ENCODE measurements at regions not wholly inside any gene's neighbourhood (a gene's known extent, or its start where the extent isn't known, plus 50 kb on each side); places are given as distances from the start of the nearest gene placed in this dataset.
"Not testable (repeated sequence)": the region's sequence is repeated elsewhere in the genome, so short reads cannot be mapped to it uniquely, and the experiment has no call there.

DNA sequence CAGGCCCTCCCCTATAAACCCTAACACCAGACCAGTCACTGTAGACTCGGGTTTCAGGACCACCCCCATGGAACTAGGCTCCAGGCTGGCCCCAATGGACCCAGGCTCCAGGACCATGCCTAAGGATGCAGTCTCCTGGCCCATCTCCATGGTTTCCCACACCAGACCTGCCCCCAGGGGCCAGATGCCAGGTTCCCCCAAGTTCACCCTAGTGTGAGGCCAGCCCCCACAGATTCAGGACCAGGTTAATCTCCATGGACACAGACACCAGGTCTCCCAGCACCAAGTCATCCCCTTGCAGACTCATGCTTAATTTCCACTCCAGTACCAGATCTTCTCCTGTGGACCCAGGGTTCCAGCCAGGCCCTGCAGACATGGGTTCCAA lies 103.8 kb upstream of the LANCL2 start:
- H3K4me3 ChIP-seq (ENCODE audit: low read depth, low read length) = no peak overlapping the region
- TF ChIP-seq, protein P1, sequence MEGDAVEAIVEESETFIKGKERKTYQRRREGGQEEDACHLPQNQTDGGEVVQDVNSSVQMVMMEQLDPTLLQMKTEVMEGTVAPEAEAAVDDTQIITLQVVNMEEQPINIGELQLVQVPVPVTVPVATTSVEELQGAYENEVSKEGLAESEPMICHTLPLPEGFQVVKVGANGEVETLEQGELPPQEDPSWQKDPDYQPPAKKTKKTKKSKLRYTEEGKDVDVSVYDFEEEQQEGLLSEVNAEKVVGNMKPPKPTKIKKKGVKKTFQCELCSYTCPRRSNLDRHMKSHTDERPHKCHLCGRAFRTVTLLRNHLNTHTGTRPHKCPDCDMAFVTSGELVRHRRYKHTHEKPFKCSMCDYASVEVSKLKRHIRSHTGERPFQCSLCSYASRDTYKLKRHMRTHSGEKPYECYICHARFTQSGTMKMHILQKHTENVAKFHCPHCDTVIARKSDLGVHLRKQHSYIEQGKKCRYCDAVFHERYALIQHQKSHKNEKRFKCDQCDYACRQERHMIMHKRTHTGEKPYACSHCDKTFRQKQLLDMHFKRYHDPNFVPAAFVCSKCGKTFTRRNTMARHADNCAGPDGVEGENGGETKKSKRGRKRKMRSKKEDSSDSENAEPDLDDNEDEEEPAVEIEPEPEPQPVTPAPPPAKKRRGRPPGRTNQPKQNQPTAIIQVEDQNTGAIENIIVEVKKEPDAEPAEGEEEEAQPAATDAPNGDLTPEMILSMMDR (IDR thresholded peaks at IDR 0.05; ENCODE audit: low read depth, low read length) = no peak
- H3K27ac ChIP-seq = no peak overlapping the region
- DNase-seq = no peak
- no peaks in the 10 kb centered on the region for H3K9me3 ChIP-seq (ENCODE audit: severe bottlenecking)
- peaks cover 2% of the 10 kb centered on the region for H3K27me3 ChIP-seq (ENCODE audit: insufficient read depth, low read depth, severe bottlenecking)
- no peaks in the 10 kb centered on the region for H3K36me3 ChIP-seq

DNA sequence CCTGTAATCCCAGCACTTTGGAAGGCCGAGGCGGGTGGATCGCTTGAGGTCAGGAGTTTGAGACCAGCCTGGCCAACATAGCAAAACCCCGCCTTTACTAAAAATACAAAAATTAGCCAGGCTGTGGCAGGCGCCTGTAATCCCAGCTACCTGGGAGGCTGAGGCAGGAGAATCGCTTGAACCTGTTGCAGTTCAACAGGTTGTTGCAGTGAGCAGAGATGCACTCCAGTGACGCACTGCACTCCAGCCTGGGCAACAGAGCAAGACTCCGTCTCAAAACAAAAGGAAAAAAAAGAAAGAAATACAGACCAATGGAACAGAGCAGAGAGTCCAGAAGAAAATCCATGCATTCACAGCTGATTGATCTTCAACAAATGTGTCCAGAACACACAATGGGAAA lies 99.8 kb upstream of the LANCL2 start:
- H3K4me3 ChIP-seq (ENCODE audit: low read depth, low read length); H3K36me3 ChIP-seq; H3K27ac ChIP-seq; H3K27me3 ChIP-seq (ENCODE audit: insufficient read depth, low read depth, severe bottlenecking); DNase-seq; H3K9me3 ChIP-seq (ENCODE audit: severe bottlenecking): not testable (repeated sequence)

DNA sequence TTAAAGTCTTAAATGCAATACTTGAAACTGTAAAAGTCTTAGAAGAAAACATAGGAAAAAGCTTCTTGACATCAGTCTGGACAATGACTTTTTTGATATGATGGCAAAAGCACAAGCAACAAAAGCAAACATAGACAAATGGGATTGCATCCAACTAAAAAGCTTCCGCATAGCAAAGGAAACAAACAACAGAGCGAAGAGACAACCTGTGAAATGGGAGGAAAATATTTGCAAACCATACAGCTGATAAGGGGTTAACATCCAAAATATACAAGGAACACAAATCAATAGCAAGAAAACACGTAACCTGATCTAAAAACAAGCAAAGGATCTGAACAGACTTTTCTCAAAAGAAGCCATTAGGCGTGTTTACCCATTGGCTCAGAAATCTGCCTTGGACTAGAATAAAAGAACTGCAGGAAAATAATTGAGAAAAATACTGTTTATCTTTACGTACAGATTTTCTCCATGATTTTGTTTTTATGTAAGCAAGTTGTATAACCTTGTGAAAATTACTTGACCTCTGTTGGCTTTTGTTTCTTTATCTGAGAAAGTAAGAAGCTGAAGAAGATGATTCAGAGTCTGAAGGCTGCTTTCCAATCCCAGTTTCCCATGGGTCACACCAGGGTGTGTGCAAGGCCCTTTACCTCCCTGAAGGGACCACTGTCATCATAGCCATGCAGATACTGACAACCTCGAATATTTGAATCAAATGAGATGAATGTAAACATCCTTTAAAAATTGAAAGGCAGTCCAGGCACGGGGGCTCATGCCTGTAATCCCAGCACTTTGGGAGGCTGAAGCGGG lies 99.1 kb upstream of the LANCL2 start:
- TF ChIP-seq, protein P1 (IDR thresholded peaks at IDR 0.05; ENCODE audit: low read depth, low read length) = no peak
- no peak overlapping the region for H3K4me3 ChIP-seq (ENCODE audit: low read depth, low read length)
- H3K27ac ChIP-seq = no peak overlapping the region
- H3K27me3 ChIP-seq (ENCODE audit: insufficient read depth, low read depth, severe bottlenecking) = peaks cover 7% of the 10 kb centered on the region
- no peak for DNase-seq
- no peaks in the 10 kb centered on the region for H3K9me3 ChIP-seq (ENCODE audit: severe bottlenecking)
- H3K36me3 ChIP-seq = no peaks in the 10 kb centered on the region

DNA sequence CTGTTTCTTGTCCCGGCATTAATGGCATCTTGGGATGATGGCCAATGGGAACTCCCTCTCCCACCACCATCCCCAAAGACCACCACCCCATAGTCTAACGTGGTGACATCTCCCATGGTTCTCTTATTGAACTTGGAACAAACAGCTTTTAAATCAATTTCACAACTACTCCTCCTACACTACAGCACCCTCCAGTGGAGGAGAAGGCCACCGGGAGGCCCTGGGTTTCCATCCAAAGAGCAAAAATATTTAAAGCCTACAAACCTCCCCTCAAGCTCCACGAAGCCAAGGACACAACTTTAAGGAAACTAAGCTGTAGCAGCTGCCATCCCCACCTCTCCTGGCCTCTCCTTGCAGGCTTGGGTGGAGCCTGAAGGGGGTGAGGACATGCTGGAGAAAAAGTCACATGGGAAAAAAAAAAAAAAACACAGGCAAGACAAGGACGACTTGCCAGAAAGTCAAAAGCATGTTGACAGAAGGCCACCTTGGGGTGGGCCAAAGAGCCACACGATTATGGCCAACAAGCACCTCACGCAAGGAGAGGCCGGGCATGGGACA lies 94.0 kb upstream of the LANCL2 start:
- Histone ChIP-seq H3K9me3 (ENCODE audit: severe bottlenecking) (no peaks in the 10 kb centered on the region), H3K4me3 (ENCODE audit: low read depth, low read length) (no peak overlapping the region), H3K27ac (no peak overlapping the region), H3K27me3 (ENCODE audit: insufficient read depth, low read depth, severe bottlenecking) (peaks cover 7% of the 10 kb centered on the region), H3K36me3 (no peaks in the 10 kb centered on the region)
- DNase-seq = no peak
- TF ChIP-seq, protein P1 (IDR thresholded peaks at IDR 0.05; ENCODE audit: low read depth, low read length) = peak; percentile 22; the same call in 1 of the 2 replicates

DNA sequence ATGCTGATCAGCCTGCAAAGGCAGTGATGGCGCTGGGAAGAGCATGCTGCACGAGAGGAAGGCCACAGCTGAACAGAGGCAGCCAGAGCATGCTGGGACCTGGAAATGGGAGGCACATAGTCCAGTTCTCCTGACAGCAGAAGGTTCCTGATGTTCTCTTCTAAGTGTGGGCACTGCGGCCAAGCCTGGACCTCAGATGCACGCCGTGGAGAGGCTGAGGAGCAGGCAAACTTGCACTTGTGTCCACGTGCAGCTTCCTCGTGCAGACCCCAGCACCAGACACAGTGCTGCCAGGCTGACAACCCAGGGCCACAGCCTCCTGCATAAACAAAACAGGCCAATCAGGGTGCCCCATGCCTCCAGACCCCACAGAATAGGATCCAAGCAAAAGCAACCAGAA lies 93.5 kb upstream of the LANCL2 start:
- H3K36me3 ChIP-seq = no peaks in the 10 kb centered on the region
- H3K9me3 ChIP-seq (ENCODE audit: severe bottlenecking) = no peaks in the 10 kb centered on the region
- no peak overlapping the region for H3K27ac ChIP-seq
- DNase-seq = no peak
- no peak overlapping the region for H3K4me3 ChIP-seq (ENCODE audit: low read depth, low read length)
- TF ChIP-seq, protein P1 (IDR thresholded peaks at IDR 0.05; ENCODE audit: low read depth, low read length) = no peak
- H3K27me3 ChIP-seq (ENCODE audit: insufficient read depth, low read depth, severe bottlenecking) = peaks cover 7% of the 10 kb centered on the region

DNA sequence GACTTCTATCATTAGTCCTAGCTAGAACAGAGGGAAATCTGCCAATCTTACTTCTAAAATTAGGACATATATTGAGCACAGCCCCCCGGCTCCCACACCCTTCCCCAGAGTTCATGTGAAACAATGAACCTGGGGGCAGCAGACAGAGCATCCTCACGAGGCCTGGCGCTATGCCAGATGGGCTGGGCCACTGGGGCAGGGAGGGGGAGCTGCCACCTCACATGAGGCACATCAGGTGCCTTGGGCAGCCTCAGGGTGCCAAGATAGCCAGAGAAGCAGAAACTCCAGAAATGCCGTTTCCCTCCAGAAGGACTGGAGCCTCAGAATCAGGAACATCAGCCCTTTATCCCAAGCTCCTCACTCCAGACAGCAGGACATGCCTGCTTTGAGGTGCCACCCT lies 92.8 kb upstream of the LANCL2 start:
- H3K9me3 ChIP-seq (ENCODE audit: severe bottlenecking) = no peaks in the 10 kb centered on the region
- no peak overlapping the region for H3K27ac ChIP-seq
- TF ChIP-seq, protein P1 (IDR thresholded peaks at IDR 0.05; ENCODE audit: low read depth, low read length) = no peak
- no peak overlapping the region for H3K4me3 ChIP-seq (ENCODE audit: low read depth, low read length)
- no peak for DNase-seq
- no peaks in the 10 kb centered on the region for H3K36me3 ChIP-seq
- H3K27me3 ChIP-seq (ENCODE audit: insufficient read depth, low read depth, severe bottlenecking) = peaks cover 7% of the 10 kb centered on the region
